Activated CD8-positive, alpha-beta T cell treated with anti-CD3 and anti-CD28 coated beads for 36 hours (primary cell): ENCODE measurements at regions not wholly inside any gene's neighbourhood (a gene's known extent, or its start where the extent isn't known, plus 50 kb on each side); places are given as distances from the start of the nearest gene placed in this dataset.

Experiments
- ATAC-seq: fragments of 200-7000 bp; cut with Tn5 transposase; one replicate; pipeline ENCODE4 v1.10.0; 2021; ENCODE audit warnings: mild to moderate bottlenecking, moderate library complexity
- CTCF ChIA-PET: fragments of 350-600 bp; sonication (Branson Sonifier 250); formaldehyde crosslinking; loops from one replicate; lab custom pipeline; 2021; ENCODE audit warnings: antibody characterized with exemption; lab: Charles Lee
- POLR2A ChIA-PET: fragments of 350-600 bp; sonication (Branson Sonifier 250); formaldehyde crosslinking; loops from one replicate; lab custom pipeline; 2021; ENCODE audit warnings: antibody characterized with exemption; lab: Charles Lee
- DNase-seq: peaks from one replicate; pipeline ENCODE4 v3.0.0-alpha.2; 2020
- H3K27ac Mint-ChIP-seq: one replicate; pipeline ENCODE4 v1.8.0; 2021; ENCODE audit warnings: mild to moderate bottlenecking, mixed read lengths
- H3K27me3 Mint-ChIP-seq: one replicate; pipeline ENCODE4 v1.8.0; 2021; ENCODE audit warnings: mixed read lengths
- H3K36me3 Mint-ChIP-seq: one replicate; pipeline ENCODE4 v1.8.0; 2021; ENCODE audit warnings: low read depth, mixed read lengths
- H3K4me1 Mint-ChIP-seq: one replicate; pipeline ENCODE4 v1.8.0; 2021; ENCODE audit warnings: low read depth, mixed read lengths
- H3K4me3 Mint-ChIP-seq: one replicate; pipeline ENCODE4 v1.8.0; 2021; ENCODE audit warnings: mild to moderate bottlenecking, moderate library complexity, mixed read lengths
- H3K9me3 Mint-ChIP-seq: one replicate; pipeline ENCODE4 v1.8.0; 2021; ENCODE audit warnings: mixed read lengths
- CTCF ChIP-seq: fragments of 200-600 bp; IDR thresholded peaks from one replicate; pipeline ENCODE4 v1.8.0; 2022; ENCODE audit warnings: antibody characterized with exemption, mild to moderate bottlenecking
- intact Hi-C: fragments of 100-400 bp; cut with micrococcal nuclease; formaldehyde crosslinking; loops from one replicate; pipeline ENCODE4 v1.10.0; 2022

- ChIA-PET CTCF (no interaction called here), POLR2A (no interaction called here)
- intact Hi-C loops = no loop called here
- H3K27ac Mint-ChIP-seq = no peak overlapping the region
- DNase-seq (no peak), ATAC-seq (no peak)
- H3K4me1 Mint-ChIP-seq = no peaks in the 10 kb centered on the region
- no peak for TF ChIP-seq CTCF
- H3K27me3 Mint-ChIP-seq = no peaks in the 10 kb centered on the region
- no peak overlapping the region for H3K4me3 Mint-ChIP-seq
- H3K36me3 Mint-ChIP-seq = no peaks in the 10 kb centered on the region
- H3K9me3 Mint-ChIP-seq = no peaks in the 10 kb centered on the region
These were observed 437.2 kb upstream of the PKDCC start for GRCh38 chr2:41610501-41611190.

GRCh38 chr2:41618754-41619153, 429.1 kb upstream of the PKDCC start:
- intact Hi-C loops = no loop called here
- peaks cover 3% of the 10 kb centered on the region for H3K27me3 Mint-ChIP-seq
- no peaks in the 10 kb centered on the region for H3K9me3 Mint-ChIP-seq
- no peaks in the 10 kb centered on the region for H3K36me3 Mint-ChIP-seq
- no peaks in the 10 kb centered on the region for H3K4me1 Mint-ChIP-seq
- ChIA-PET CTCF (no interaction called here), POLR2A (no interaction called here)
- no peak overlapping the region for H3K27ac Mint-ChIP-seq
- TF ChIP-seq CTCF = no peak
- no peak for ATAC-seq
- no peak for DNase-seq
- no peak overlapping the region for H3K4me3 Mint-ChIP-seq

GRCh38 chr2:41621095-41621494, 426.7 kb upstream of the PKDCC start:
- ChIA-PET POLR2A (no interaction called here), CTCF (interaction anchor here (1.3 kb wide), 1 partner anchor 15 kb away, joined by 3 read pairs; no protein-coding TSS in a partner anchor)
- no peaks in the 10 kb centered on the region for H3K9me3 Mint-ChIP-seq
- ATAC-seq (no peak), DNase-seq (no peak)
- H3K4me3 Mint-ChIP-seq = no peak overlapping the region
- no peaks in the 10 kb centered on the region for H3K4me1 Mint-ChIP-seq
- no peak for TF ChIP-seq CTCF
- intact Hi-C loops = no loop called here
- H3K27me3 Mint-ChIP-seq = peaks cover 3% of the 10 kb centered on the region
- H3K27ac Mint-ChIP-seq = no peak overlapping the region
- no peaks in the 10 kb centered on the region for H3K36me3 Mint-ChIP-seq

- POLR2A ChIA-PET = no interaction called here
- Mint-ChIP-seq H3K36me3 (no peaks in the 10 kb centered on the region), H3K4me1 (no peaks in the 10 kb centered on the region), H3K4me3 (no peak overlapping the region), H3K9me3 (no peaks in the 10 kb centered on the region), H3K27ac (no peak overlapping the region), H3K27me3 (peaks cover 3% of the 10 kb centered on the region)
- intact Hi-C loops = no loop called here
- no peak for ATAC-seq
- CTCF ChIA-PET = interaction anchor here (1.3 kb wide), 1 partner anchor 15 kb away, joined by 3 read pairs; no protein-coding TSS in a partner anchor
- TF ChIP-seq CTCF = no peak
- DNase-seq = no peak
These were observed 426.3 kb upstream of the PKDCC start for GRCh38 chr2:41621563-41621962.

- Mint-ChIP-seq H3K27me3 (peaks cover 3% of the 10 kb centered on the region), H3K27ac (no peak overlapping the region), H3K36me3 (no peaks in the 10 kb centered on the region), H3K4me3 (no peak overlapping the region), H3K9me3 (no peaks in the 10 kb centered on the region), H3K4me1 (no peaks in the 10 kb centered on the region)
- DNase-seq (no peak), ATAC-seq (no peak)
- CTCF ChIA-PET = interaction anchor here (1.3 kb wide), 1 partner anchor 16 kb away, joined by 3 read pairs; no protein-coding TSS in a partner anchor
- intact Hi-C loops = no loop called here
- no peak for TF ChIP-seq CTCF
- POLR2A ChIA-PET = interaction anchor here (0.7 kb wide), 1 partner anchor 18 kb away, joined by 3 read pairs; no protein-coding TSS in a partner anchor
These were observed 425.5 kb upstream of the PKDCC start for GRCh38 chr2:41622301-41622700.
